HEK293T (cell line): ENCODE measurements at regions not wholly inside any gene's neighbourhood (a gene's known extent, or its start where the extent isn't known, plus 50 kb on each side); places are given as distances from the start of the nearest gene placed in this dataset.

Source experiments
- ARNT ChIP-seq: fragments of 450-650 bp; IDR thresholded peaks from 2 replicates; pipeline ENCODE4 v1.6.1; 2017; ENCODE audit warnings: mild to moderate bottlenecking
- BHLHE40 ChIP-seq: fragments of 450-650 bp; IDR thresholded peaks from 2 replicates; pipeline ENCODE4 v1.6.1; 2016; ENCODE audit warnings: mild to moderate bottlenecking, moderate library complexity, borderline replicate concordance
- ELF4 ChIP-seq: fragments of 450-650 bp; IDR thresholded peaks from 2 replicates; pipeline ENCODE4 v1.6.1; 2017; ENCODE audit warnings: antibody characterized with exemption
- FOXA1 ChIP-seq: fragments of 450-650 bp; IDR thresholded peaks from 2 replicates; pipeline ENCODE4 v1.6.1; 2016; ENCODE audit warnings: mild to moderate bottlenecking
- FOXK2 ChIP-seq: fragments of 450-650 bp; IDR thresholded peaks from 2 replicates; pipeline ENCODE4 v1.6.1; 2016; ENCODE audit warnings: mild to moderate bottlenecking
- FOXM1 ChIP-seq: fragments of 450-650 bp; IDR thresholded peaks from 2 replicates; pipeline ENCODE4 v1.6.1; 2017; ENCODE audit warnings: mild to moderate bottlenecking, borderline replicate concordance
- HDGF ChIP-seq: fragments of 450-650 bp; IDR thresholded peaks from 2 replicates; pipeline ENCODE4 v1.6.1; 2017; ENCODE audit warnings: antibody characterized with exemption, borderline replicate concordance
- L3MBTL2 ChIP-seq: fragments of 450-650 bp; conservative IDR thresholded peaks from 2 replicates; pipeline ENCODE4 v1.6.1; 2016; ENCODE audit warnings: mild to moderate bottlenecking
- LEF1 ChIP-seq: fragments of 450-650 bp; IDR thresholded peaks from 2 replicates; pipeline ENCODE4 v1.6.1; 2017; ENCODE audit warnings: mild to moderate bottlenecking, borderline replicate concordance
- NFRKB ChIP-seq: fragments of 450-650 bp; IDR thresholded peaks from 2 replicates; pipeline ENCODE4 v1.6.1; 2016; ENCODE audit warnings: mild to moderate bottlenecking, moderate library complexity
- SP1 ChIP-seq: fragments of 450-650 bp; IDR thresholded peaks from 2 replicates; pipeline ENCODE4 v1.6.1; 2017

DNA sequence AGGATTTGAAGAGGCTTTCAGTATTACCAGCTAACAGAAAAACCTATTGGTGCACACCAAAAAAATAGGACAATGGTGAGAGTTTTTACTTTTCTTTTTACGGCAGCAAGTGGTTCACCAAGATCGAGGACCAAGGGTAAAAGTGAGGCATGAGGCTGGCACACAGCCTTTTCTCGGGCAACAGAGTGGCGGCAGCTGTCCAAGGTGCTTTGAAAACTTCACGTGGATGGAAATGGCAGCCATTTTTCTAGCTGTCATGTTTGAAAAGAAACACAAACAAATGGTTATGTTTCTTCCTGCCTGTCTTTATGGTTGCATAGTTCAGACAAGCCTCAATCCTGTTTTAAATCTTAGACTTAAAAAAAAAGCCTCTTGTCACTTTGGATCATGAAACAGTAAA, 812.5 kb upstream of the CHAC2 start:
- TF ChIP-seq SP1: no peak
- TF ChIP-seq L3MBTL2: no peak
- TF ChIP-seq LEF1: no peak
- TF ChIP-seq FOXM1: no peak
- no peak for TF ChIP-seq BHLHE40
- no peak for TF ChIP-seq NFRKB
- no peak for TF ChIP-seq FOXK2
- no peak for TF ChIP-seq ARNT
- TF ChIP-seq HDGF: no peak
- no peak for TF ChIP-seq FOXA1
- TF ChIP-seq ELF4: no peak
